ENCODE measurements at regions not wholly inside any gene's neighbourhood (a gene's known extent, or its start where the extent isn't known, plus 50 kb on each side); places are given as distances from the start of the nearest gene placed in this dataset.
"Not testable (repeated sequence)": the region's sequence is repeated elsewhere in the genome, so short reads cannot be mapped to it uniquely, and the experiment has no call there.

- no peak for DNase-seq (ENCODE audit: low spot score)
Measured at GRCh38 chr21:26331205-26331980, 160.8 kb upstream of the APP start.

GRCh38 chr21:26320596-26320995 lies 150.0 kb upstream of the APP start:
- DNase-seq (ENCODE audit: low spot score): no peak

DNA sequence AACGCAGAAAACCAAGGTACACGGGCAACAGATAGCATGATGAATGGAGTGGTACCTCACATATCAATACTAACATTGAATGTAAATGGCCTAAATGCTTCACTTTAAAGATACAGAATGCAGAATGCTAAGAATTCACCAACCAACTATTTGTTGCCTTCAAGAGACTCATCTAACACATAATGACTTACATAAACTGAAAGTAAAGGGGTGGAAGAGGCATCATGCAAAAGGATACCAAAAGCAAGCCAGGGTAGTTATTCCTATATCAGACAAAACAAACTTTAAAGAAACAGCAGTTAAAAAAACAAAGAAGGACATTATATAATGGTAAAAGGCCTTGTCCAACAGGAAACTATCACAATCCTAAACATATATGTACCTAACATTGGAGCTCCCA lies 137.1 kb upstream of the APP start:
- DNase-seq (ENCODE audit: low spot score): no peak

DNA sequence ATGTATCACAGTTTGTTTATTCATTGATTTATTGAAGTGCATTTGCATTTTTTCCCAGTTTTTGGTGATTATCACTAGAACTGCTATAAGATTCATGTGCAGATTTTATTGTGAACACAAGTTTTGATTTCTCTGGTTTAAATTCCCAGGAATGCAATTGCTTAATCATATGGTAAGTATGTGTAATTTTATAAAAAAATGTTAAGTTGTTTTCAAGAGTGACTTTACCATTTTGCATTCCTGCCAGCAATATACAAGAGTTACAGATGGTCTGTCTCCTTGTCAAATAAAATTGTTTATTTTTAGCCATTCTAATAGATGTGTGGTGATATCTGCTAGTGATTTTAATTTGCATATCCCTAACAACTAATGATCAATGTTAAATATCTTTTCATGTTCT lies 127.3 kb upstream of the APP start:
- peak; percentile 17 for DNase-seq (ENCODE audit: low spot score)

GRCh38 chr21:26293141-26293946 lies 122.8 kb upstream of the APP start:
- no peak for DNase-seq (ENCODE audit: low spot score)

GRCh38 chr21:26288026-26288425 lies 117.5 kb upstream of the APP start:
- DNase-seq (ENCODE audit: low spot score): no peak

DNA sequence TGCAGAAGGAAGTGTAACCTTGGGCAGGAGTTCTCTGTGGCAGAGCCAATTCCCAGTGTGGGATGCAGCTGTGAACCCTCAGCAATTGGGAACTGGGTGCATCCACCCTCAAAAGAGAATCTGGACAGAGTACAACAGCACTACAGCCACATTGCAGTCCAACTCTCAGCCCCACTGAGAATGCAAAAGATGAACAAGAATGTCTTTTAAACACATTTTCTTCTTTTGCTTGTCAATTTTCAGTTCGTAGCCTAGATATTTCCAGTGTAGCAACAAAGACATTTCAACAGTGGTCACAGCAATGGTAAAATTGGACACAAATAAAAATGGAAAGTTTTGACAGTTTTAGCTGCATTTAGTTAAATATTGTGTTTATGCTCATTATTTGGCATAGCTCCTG lies 114.0 kb upstream of the APP start:
- no peak for DNase-seq (ENCODE audit: low spot score)

GRCh38 chr21:26282058-26282457 lies 111.5 kb upstream of the APP start:
- DNase-seq (ENCODE audit: low spot score): no peak

DNA sequence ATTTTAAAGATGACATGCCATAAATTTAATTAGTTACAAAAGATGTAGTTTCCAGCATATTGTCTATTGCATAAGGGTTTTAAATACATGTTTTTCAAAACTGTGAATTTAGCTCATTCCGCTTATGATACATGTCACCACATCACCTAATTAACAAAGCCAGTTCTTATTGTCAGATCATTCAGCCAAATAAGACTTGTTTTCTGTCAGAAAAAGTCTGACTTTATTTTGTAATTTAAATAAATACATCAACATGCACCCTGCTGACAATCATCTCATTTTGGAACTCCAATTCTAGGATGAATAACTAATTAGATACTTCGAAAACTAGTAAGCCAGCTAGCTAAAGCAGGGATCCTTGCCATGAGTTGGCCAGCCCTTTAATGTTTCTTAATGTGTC lies 110.9 kb upstream of the APP start:
- no peak for DNase-seq (ENCODE audit: low spot score)

- no peak for DNase-seq (ENCODE audit: low spot score)
Measured at GRCh38 chr21:26280775-26281174, 110.2 kb upstream of the APP start.

DNA sequence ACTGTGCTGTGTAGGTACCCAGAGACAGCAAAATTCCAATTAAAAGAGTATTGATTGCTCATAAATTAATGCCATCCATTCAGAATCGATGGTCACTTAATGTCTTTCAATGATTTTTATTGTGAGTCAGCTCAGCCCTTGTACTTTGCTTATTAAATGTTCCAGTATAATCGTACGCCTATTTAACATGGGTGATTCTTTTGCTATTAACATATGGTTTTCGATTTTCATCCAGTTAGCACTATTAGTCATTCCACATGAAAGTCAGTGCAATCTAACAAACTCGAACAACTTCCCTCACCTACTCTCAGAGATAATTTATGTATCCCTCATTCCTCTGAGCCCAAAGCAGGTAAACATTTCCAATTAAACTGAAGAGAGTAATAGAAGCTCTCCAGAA lies 109.6 kb upstream of the APP start:
- DNase-seq (ENCODE audit: low spot score): no peak

DNA sequence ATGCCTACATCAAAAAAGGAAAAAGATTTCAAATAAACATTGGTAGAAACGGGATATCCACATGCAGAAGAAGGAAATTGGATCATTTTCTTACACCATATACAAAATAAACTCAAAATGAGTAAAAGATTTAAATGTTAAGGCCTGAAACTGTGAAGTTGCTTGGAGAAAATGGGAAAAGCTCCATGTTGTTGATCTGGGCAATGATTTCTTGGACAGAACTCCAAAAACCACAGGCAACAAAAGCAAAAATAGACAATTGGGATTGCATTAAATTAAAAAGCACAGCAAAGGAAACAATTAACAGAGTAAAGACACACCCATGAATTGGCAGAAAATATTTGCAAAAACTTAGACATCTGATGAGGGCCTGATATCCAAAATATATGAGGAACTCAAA lies 105.2 kb upstream of the APP start:
- DNase-seq (ENCODE audit: low spot score): no peak

DNA sequence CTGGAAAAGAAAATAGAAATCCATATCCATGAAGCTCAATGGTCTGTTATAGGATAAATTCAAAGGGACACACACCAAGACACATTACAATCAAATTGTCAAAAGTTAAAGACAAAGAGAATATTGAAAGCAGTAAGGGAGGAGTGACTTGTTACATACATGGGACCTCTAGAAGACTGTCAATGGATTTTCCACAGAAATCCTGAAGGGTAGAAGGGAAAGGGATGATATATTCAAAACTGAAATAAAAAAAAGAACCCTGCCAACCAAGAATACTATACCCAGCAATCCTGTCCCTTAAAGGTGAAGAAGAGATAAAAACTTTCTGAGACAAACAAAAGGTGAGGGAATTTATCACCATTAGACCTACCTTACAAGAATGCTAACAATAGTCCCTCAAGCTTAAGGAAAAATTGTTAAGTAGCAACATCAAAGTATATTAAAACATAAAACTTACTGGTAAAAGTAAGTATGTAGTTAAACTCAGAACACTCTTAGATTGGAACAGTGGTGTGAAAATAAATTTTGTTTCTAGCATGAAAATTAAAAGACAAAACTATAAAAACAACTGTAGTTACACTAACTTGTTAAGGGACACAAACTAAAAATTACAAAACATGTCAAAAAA lies 103.2 kb upstream of the APP start:
- no peak for DNase-seq (ENCODE audit: low spot score)

GRCh38 chr21:26267389-26267788 lies 96.8 kb upstream of the APP start:
- no peak for DNase-seq (ENCODE audit: low spot score)

DNA sequence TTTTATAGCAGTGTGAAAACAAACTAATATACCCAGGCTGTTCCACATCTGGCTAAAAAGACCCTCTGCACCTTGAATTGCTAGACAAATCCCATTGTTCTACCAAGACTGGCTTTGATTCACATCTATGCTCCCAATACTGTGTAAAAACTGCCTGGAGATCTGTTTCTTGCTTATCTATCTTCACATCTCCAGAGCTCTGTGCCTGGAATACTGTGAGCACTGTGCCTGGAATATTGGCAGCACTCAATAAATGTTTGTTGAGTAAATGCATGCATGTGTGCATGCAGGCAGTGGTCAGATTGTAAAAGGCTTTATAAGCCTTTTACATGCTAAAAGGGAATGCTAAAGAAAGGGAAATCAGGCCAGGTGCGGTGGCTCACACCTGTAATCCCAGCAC lies 75.5 kb upstream of the APP start:
- no peak for DNase-seq (ENCODE audit: low spot score)

DNA sequence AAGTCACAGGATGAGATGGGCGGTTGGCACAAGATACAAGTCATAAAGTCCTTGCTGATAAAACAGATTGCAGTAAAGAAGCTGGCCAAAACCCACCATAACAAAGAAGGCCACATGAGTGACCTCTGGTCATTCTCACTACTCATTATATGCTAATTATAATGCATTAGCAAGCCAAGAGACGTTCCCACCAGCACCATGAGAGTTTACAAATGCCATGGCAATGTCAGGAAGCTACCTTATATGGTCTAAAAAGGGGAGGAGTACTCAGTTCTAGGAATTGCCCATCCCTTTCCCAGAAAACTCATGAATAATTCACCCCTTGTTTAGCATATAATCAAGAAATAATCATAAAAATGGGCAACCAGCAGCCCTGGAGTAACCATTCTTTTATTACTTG lies 74.9 kb upstream of the APP start:
- DNase-seq (ENCODE audit: low spot score): no peak

GRCh38 chr21:26238646-26239045 lies 68.1 kb upstream of the APP start:
- DNase-seq (ENCODE audit: low spot score): no peak

GRCh38 chr21:26236281-26236680 lies 65.7 kb upstream of the APP start:
- no peak for DNase-seq (ENCODE audit: low spot score)

- DNase-seq (ENCODE audit: low spot score): not testable (repeated sequence)
Measured at GRCh38 chr21:26233297-26233696, 62.7 kb upstream of the APP start.

GRCh38 chr21:26232491-26232890 lies 61.9 kb upstream of the APP start:
- DNase-seq (ENCODE audit: low spot score): not testable (repeated sequence)

GRCh38 chr21:26227130-26227529 lies 56.6 kb upstream of the APP start:
- no peak for DNase-seq (ENCODE audit: low spot score)

DNA sequence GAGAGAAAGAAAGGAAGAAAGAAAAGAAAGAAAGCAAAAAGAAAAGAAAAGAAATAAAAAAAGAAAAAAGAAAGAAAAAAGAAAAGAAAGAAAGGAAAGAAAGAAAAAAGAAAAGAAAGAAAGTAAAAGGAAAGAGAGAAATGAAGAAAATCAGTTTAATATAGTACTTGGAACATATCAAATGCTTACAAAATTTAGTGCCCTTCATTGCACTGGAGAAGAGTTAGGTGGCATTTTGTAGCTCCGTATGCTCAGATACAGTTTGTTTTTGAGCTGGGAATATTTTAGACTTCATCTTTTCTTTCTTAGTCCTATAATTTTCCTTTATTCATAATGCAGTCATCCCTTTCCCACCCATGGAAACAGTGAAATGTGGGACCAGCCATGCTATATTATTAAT lies 56.2 kb upstream of the APP start:
- DNase-seq (ENCODE audit: low spot score): no peak

DNA sequence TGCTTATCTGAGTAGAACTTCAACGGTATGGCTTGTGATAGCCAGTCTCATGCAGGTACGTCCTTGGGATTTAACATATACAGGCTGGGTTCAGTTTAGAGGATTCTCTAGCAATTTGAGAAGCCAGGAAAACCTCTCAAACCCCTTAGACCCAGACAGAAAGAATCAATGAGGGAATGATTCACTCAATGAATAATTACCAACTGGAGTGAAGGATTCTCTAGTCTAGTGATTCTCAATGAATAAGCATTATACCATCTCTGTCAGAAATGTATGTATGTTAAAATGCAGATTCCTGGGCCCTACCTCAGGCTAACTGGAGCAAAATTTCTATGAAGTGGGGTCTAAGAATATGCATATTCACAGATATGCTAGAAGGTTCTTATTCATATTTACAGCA lies 54.5 kb upstream of the APP start:
- no peak for DNase-seq (ENCODE audit: low spot score)
